ENCODE measurements at regions not wholly inside any gene's neighbourhood (a gene's known extent, or its start where the extent isn't known, plus 50 kb on each side); places are given as distances from the start of the nearest gene placed in this dataset.

GRCh38 chr15:77775837-77776236, 143.1 kb upstream of the LINGO1 start:
- TF ChIP-seq CTCF (IDR thresholded peaks at IDR 0.05): no peak
- ATAC-seq (ENCODE audit: low FRiP score) (no peak), DNase-seq (ENCODE audit: low spot score) (no peak)

GRCh38 chr15:77775373-77775772, 142.7 kb upstream of the LINGO1 start:
- DNase-seq (ENCODE audit: low spot score) (no peak), ATAC-seq (ENCODE audit: low FRiP score) (no peak)
- TF ChIP-seq CTCF (IDR thresholded peaks at IDR 0.05): no peak

GRCh38 chr15:77774350-77774749, 141.6 kb upstream of the LINGO1 start:
- DNase-seq (ENCODE audit: low spot score) (no peak), ATAC-seq (ENCODE audit: low FRiP score) (no peak)

GRCh38 chr15:77773903-77774302, 141.2 kb upstream of the LINGO1 start:
- DNase-seq (ENCODE audit: low spot score) (no peak), ATAC-seq (ENCODE audit: low FRiP score) (no peak)
- TF ChIP-seq CTCF (IDR thresholded peaks at IDR 0.05): no peak

More at GRCh38 chr15:77774350-77774749, 141.6 kb upstream of the LINGO1 start:
- no peak for TF ChIP-seq CTCF (IDR thresholded peaks at IDR 0.05)

- ATAC-seq (ENCODE audit: low FRiP score) (no peak), DNase-seq (ENCODE audit: low spot score) (no peak)
- TF ChIP-seq CTCF (IDR thresholded peaks at IDR 0.05): no peak
Observed at GRCh38 chr15:77772641-77773402, 140.1 kb upstream of the LINGO1 start.

GRCh38 chr15:77771616-77772015, 138.9 kb upstream of the LINGO1 start:
- DNase-seq (ENCODE audit: low spot score) (no peak), ATAC-seq (ENCODE audit: low FRiP score) (no peak)
- TF ChIP-seq CTCF (IDR thresholded peaks at IDR 0.05): no peak

GRCh38 chr15:77769700-77770099, 137.0 kb upstream of the LINGO1 start:
- ATAC-seq (ENCODE audit: low FRiP score) (no peak), DNase-seq (ENCODE audit: low spot score) (no peak)
- no peak for TF ChIP-seq CTCF (IDR thresholded peaks at IDR 0.05)
